KMS-11 (cell line): ENCODE measurements at regions not wholly inside any gene's neighbourhood (a gene's known extent, or its start where the extent isn't known, plus 50 kb on each side); places are given as distances from the start of the nearest gene placed in this dataset.
"Not testable (repeated sequence)": the region's sequence is repeated elsewhere in the genome, so short reads cannot be mapped to it uniquely, and the experiment has no call there.

Experiments
- H2AFZ ChIP-seq: fragments of 200-600 bp; sonication (generic); 2 replicates; pipeline ENCODE4 v1.6.1; 2016; ENCODE audit warnings: antibody characterized with exemption, mixed run types, low read depth
- H3K27ac ChIP-seq: fragments of 200-600 bp; sonication (generic); 2 replicates; pipeline ENCODE4 v1.6.1; 2016; ENCODE audit warnings: mild to moderate bottlenecking, mixed run types
- H3K27me3 ChIP-seq: fragments of 200-600 bp; sonication (generic); 2 replicates; pipeline ENCODE4 v1.6.1; 2017; ENCODE audit warnings: mild to moderate bottlenecking, low read depth, mixed run types, moderate library complexity; ENCODE audit not compliant: insufficient read depth
- H3K36me3 ChIP-seq: fragments of 200-600 bp; sonication (generic); 2 replicates; pipeline ENCODE4 v1.6.1; 2017; ENCODE audit warnings: mild to moderate bottlenecking, mixed run types; ENCODE audit not compliant: insufficient read depth
- H3K4me1 ChIP-seq: fragments of 200-600 bp; sonication (generic); 2 replicates; pipeline ENCODE4 v1.6.1; 2016; ENCODE audit warnings: mild to moderate bottlenecking, low read depth, mixed run types; ENCODE audit not compliant: poor library complexity, severe bottlenecking
- H3K4me2 ChIP-seq: fragments of 200-600 bp; sonication (generic); 2 replicates; pipeline ENCODE4 v1.7.0; 2016; ENCODE audit warnings: mild to moderate bottlenecking, mixed run types
- H3K4me3 ChIP-seq: fragments of 200-600 bp; sonication (generic); IDR thresholded peaks from 2 replicates; pipeline ENCODE4 v1.6.1; 2017; ENCODE audit warnings: low read depth, low read length, mixed read lengths; ENCODE audit not compliant: insufficient read depth
- H3K79me2 ChIP-seq: fragments of 200-600 bp; sonication (generic); 2 replicates; pipeline ENCODE4 v1.6.1; 2016; ENCODE audit warnings: low read depth, mixed run types; ENCODE audit not compliant: insufficient read depth
- H3K9ac ChIP-seq: fragments of 200-600 bp; sonication (generic); 2 replicates; pipeline ENCODE4 v1.6.1; 2016; ENCODE audit warnings: mild to moderate bottlenecking, mixed run types
- H4K20me1 ChIP-seq: fragments of 200-600 bp; sonication (generic); 2 replicates; pipeline ENCODE4 v1.6.1; 2016; ENCODE audit warnings: mild to moderate bottlenecking, mixed run types; ENCODE audit not compliant: insufficient read depth
- TF ChIP-seq, protein P1 (sequence below): fragments of 200-600 bp; sonication (generic); conservative IDR thresholded peaks from 2 replicates; pipeline ENCODE4 v1.6.1; 2017; ENCODE audit warnings: low read depth, mild to moderate bottlenecking, antibody characterized with exemption, low read length, moderate library complexity, mixed read lengths

DNA sequence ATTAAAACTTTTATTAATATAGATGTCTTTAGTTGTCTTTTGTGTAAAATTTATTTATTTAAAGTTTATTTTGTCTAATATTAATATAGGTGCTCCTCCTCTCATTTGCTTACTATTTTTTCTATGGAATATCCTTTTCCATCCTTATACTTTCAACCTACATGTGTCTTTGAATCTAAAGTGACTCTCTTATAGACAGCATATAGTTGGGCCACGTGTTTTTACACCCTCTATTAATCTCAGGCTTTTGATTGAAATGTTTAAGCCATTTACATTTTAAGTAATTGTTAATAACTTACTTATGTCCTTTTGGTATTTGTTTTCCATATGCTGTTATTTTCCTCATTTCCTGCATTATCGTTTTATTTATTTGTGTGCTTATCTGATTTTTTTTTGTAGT is 74.4 kb upstream of the LRFN5 start:
- Histone ChIP-seq H3K27me3 (no peaks in the 10 kb centered on the region), H3K27ac (no peak overlapping the region), H2AFZ (no peak overlapping the region), H3K4me3 (no peak overlapping the region), H3K9ac (no peak overlapping the region), H3K79me2 (no peaks in the 10 kb centered on the region), H3K4me2 (no peak overlapping the region), H3K36me3 (no peaks in the 10 kb centered on the region), H4K20me1 (no peaks in the 10 kb centered on the region), H3K4me1 (no peaks in the 10 kb centered on the region)
- TF ChIP-seq, protein P1, sequence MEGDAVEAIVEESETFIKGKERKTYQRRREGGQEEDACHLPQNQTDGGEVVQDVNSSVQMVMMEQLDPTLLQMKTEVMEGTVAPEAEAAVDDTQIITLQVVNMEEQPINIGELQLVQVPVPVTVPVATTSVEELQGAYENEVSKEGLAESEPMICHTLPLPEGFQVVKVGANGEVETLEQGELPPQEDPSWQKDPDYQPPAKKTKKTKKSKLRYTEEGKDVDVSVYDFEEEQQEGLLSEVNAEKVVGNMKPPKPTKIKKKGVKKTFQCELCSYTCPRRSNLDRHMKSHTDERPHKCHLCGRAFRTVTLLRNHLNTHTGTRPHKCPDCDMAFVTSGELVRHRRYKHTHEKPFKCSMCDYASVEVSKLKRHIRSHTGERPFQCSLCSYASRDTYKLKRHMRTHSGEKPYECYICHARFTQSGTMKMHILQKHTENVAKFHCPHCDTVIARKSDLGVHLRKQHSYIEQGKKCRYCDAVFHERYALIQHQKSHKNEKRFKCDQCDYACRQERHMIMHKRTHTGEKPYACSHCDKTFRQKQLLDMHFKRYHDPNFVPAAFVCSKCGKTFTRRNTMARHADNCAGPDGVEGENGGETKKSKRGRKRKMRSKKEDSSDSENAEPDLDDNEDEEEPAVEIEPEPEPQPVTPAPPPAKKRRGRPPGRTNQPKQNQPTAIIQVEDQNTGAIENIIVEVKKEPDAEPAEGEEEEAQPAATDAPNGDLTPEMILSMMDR: no peak

DNA sequence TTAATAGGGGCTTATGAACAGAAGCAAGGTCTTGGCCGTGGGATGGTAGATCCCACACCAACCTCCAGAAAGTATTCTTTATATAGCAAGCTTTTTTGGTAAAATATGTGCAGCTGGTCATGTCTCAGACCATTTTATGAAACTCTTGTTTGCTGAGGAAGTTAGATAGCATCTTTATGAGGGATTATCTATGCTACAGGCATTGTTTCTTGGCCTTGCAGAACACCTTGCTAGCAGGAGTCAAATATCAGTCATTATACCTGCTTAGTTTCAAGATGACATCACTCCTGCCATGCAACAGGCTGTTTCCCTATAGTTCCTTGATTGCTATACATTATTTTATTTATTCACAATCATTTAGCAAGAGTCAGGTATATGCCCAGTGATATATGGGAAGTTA is 84.8 kb upstream of the LRFN5 start:
- H2AFZ ChIP-seq: no peak overlapping the region
- TF ChIP-seq, protein P1: no peak
- H3K27me3 ChIP-seq: no peaks in the 10 kb centered on the region
- no peaks in the 10 kb centered on the region for H3K79me2 ChIP-seq
- no peak overlapping the region for H3K4me2 ChIP-seq
- H3K4me1 ChIP-seq: no peaks in the 10 kb centered on the region
- H4K20me1 ChIP-seq: no peaks in the 10 kb centered on the region
- no peaks in the 10 kb centered on the region for H3K36me3 ChIP-seq
- H3K4me3 ChIP-seq: no peak overlapping the region
- H3K9ac ChIP-seq: no peak overlapping the region
- no peak overlapping the region for H3K27ac ChIP-seq

- not testable (repeated sequence) for H3K79me2 ChIP-seq, H4K20me1 ChIP-seq, H3K36me3 ChIP-seq, H3K4me3 ChIP-seq, H3K27ac ChIP-seq, H2AFZ ChIP-seq, H3K9ac ChIP-seq, H3K4me1 ChIP-seq, H3K27me3 ChIP-seq, H3K4me2 ChIP-seq
Observed at GRCh38 chr14:41518030-41518429, 88.6 kb upstream of the LRFN5 start.

DNA sequence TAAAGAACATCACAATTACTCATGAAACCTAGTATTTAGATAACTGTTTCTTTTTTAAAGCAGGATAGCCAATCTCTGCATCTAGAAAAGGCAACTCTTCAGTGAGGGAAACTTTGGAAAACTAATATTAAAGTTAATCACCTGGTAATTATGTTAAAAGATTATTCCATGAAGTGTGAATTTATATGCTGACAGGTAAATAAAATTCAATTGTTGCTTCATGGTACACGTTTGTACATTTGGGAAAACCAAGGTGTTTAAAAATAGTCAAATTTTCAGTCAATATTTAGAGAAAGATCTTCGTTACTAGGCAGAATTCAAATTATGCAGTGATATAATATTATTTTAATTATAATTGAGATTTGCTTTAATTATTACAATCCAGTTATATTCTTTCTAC is 100.1 kb upstream of the LRFN5 start:
- TF ChIP-seq, protein P1: no peak

DNA sequence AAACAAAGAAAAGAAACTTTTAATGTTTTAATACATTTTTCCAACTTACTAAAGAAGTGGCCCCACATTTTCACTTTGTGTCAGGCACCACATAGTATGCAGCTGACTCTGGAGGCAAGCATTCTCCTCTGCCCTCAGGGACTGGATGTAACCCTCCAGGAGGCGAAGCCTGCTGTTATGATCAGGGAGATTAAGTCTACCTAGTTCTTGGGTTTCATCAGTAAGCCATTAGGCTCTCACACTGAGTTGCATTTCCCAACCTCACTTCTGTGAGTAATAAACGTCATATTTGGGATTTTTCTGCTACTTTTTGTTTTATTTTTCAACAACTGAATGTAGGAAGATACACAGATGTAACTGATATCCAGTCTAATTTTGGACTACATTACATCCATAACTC is 101.2 kb upstream of the LRFN5 start:
- no peak overlapping the region for H3K4me2 ChIP-seq
- H3K9ac ChIP-seq: no peak overlapping the region
- TF ChIP-seq, protein P1: no peak
- H3K36me3 ChIP-seq: no peaks in the 10 kb centered on the region
- H2AFZ ChIP-seq: no peak overlapping the region
- H3K4me3 ChIP-seq: no peak overlapping the region
- H3K4me1 ChIP-seq: no peaks in the 10 kb centered on the region
- no peaks in the 10 kb centered on the region for H4K20me1 ChIP-seq
- H3K27ac ChIP-seq: no peak overlapping the region
- no peaks in the 10 kb centered on the region for H3K27me3 ChIP-seq
- no peaks in the 10 kb centered on the region for H3K79me2 ChIP-seq

More for the DNA sequence above, 100.1 kb upstream of the LRFN5 start:
- no peaks in the 10 kb centered on the region for H3K79me2 ChIP-seq
- H3K4me2 ChIP-seq: no peak overlapping the region
- no peak overlapping the region for H2AFZ ChIP-seq
- no peaks in the 10 kb centered on the region for H3K4me1 ChIP-seq
- H3K36me3 ChIP-seq: no peaks in the 10 kb centered on the region
- H3K4me3 ChIP-seq: no peak overlapping the region
- H4K20me1 ChIP-seq: no peaks in the 10 kb centered on the region
- H3K9ac ChIP-seq: no peak overlapping the region
- H3K27me3 ChIP-seq: no peaks in the 10 kb centered on the region
- no peak overlapping the region for H3K27ac ChIP-seq
